Heart left ventricle (tissue), 16 donors: ENCODE measurements at regions not wholly inside any gene's neighbourhood (a gene's known extent, or its start where the extent isn't known, plus 50 kb on each side); places are given as distances from the start of the nearest gene placed in this dataset.

Source experiments
- ATAC-seq, 4 donors: fragments of 200-7000 bp; cut with Tn5 transposase; one replicate each; pipeline ENCODE4 v1.9.1; 2020 to 2022; ENCODE audit warnings: moderate library complexity in 4 of 4, mild to moderate bottlenecking in 3 of 4, moderate number of reproducible peaks in 1 of 4
- DNase-seq, 5 donors: peaks; one replicate each; pipeline ENCODE4 v3.0.0-alpha.2; 2020
- H3K27ac ChIP-seq, 12 donors: fragments of 200-600 bp; sonication (generic) in 4 of 12; one replicate each; pipeline versions ENCODE4 v1.5.0 to v1.8.0; 2016 to 2022; ENCODE audit warnings: mild to moderate bottlenecking in 2 of 12
- H3K27me3 ChIP-seq, 9 donors: fragments of 200-600 bp; sonication (generic) in 2 of 9; one replicate each; pipeline versions ENCODE4 v1.5.1 to v1.8.0; 2016 to 2022; ENCODE audit warnings: mild to moderate bottlenecking in 3 of 9
- H3K36me3 ChIP-seq, 9 donors: fragments of 200-600 bp; sonication (generic) in 2 of 9; one replicate each; pipeline versions ENCODE4 v1.5.0 to v1.8.0; 2018 to 2022; ENCODE audit warnings: mild to moderate bottlenecking in 2 of 9
- H3K4me1 ChIP-seq, 12 donors: fragments of 200-600 bp; sonication (generic) in 4 of 12; one replicate each; pipeline versions ENCODE4 v1.5.0 to v1.8.0; 2016 to 2022; ENCODE audit warnings: mild to moderate bottlenecking in 3 of 12
- H3K4me3 ChIP-seq, 12 donors: fragments of 200-600 bp; sonication (generic) in 4 of 12; one replicate each; pipeline versions ENCODE4 v1.5.0 to v1.8.0; 2017 to 2022; ENCODE audit warnings: mild to moderate bottlenecking in 9 of 12, moderate library complexity in 4 of 12
- H3K9me3 ChIP-seq, 12 donors: fragments of 200-600 bp; sonication (generic) in 4 of 12; one replicate each; pipeline versions ENCODE4 v1.5.0 to v1.8.0; 2016 to 2022; ENCODE audit warnings: mild to moderate bottlenecking in 1 of 12
- POLR2A ChIP-seq, 2 donors: fragments of 450-650 bp; IDR thresholded peaks; one replicate each; pipeline ENCODE4 v1.6.1; 2017; ENCODE audit warnings: antibody characterized with exemption in 2 of 2, mild to moderate bottlenecking in 2 of 2, moderate library complexity in 2 of 2
- WGBS, 4 donors: extraction: QIAGEN DNeasy Blood & Tissue Kit in 2 of 4; methylation state at CpG; one replicate each; pipeline versions ENCODE4 v1.1.5 to v1.1.7; 2013 to 2018; 5-methylcytosine and 5-hydroxymethylcytosine counted together
- intact Hi-C, 10 donors: fragments of 100-400 bp; cut with DNase I; formaldehyde crosslinking; loops; one replicate each; pipeline versions ENCODE4 v1.11.1 to v1.14.2; 2022
- TF ChIP-seq, protein P1 (sequence below), 12 donors: fragments of 200-600 bp; sonication (generic) in 4 of 12; IDR thresholded peaks; one replicate each; pipeline versions ENCODE4 v1.5.0 to v1.8.0; 2018 to 2022; ENCODE audit warnings: antibody characterized with exemption in 12 of 12, mild to moderate bottlenecking in 5 of 12
- donor health status: ischemic (EF 13 %, LVEDD 7.1; RV severe dilation, severe dysfunction).
- donor health status: healthy with polysubstance abuse.
- donor health status: DM: no; HTN: yes; CAD: no.
- donor health status: DM: no; HTN: no; CAD: no.
- donor health status: ischemic (EF 25% LVEDD 6.9; RV normal size, moderate dysfunction).
- donor health status: ischemic (EF 25% LVEDD 5.7; RV mildly dilated, moderate dysfunction).
- donor health status: healthy.
- donor health status: DM: yes; HTN: yes; CAD: no.
- donor health status: ischemic (EF 35%, LVEDD 5.7; RV mildly dilated, moderate dysfunction).
- donor health status: nonischemic (EF 11% LVEDD 7.7; RV severe dilation, severe dysfunction).
- donor health status: DM: yes; HTN: yes; CAD: no.
- donor health status: PGD.
- donor health status: ischemic (EF 29% LVEDD 5.4; RV normal size, mild dysfunction).
- donor health status: nonischemic (EF 23%, LVEDD 6.1; RV moderate dilation, normal function).

DNA sequence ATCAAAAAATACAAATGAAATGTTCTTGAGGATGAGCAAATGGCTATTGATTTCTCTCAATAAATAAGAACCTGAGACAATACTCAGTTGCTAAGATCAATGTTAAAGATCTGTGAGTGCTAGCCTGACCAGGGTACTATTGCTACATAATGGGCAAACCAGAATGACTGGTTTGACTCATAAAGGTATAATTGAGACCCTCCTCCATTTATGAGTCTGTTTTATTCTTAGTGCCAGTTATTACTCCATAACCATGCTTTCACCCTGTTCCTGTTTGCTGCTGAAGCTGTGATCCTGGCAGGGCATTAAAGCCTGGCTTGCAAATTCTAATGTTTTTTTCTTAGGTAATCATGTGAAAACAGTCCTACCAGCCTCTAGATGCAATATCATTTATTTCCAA lies 56.6 kb upstream of the PPM1B start:
- Histone ChIP-seq H3K27me3 (no peaks in the 10 kb centered on the region), H3K27ac (no peak overlapping the region), H3K4me1 (peaks cover 0 to 4% (median 0%) of the 10 kb centered on the region in 12 donors), H3K4me3 (no peak overlapping the region), H3K9me3 (no peaks in the 10 kb centered on the region), H3K36me3 (no peaks in the 10 kb centered on the region)
- intact Hi-C loops, result no loop called here
- TF ChIP-seq, protein P1, sequence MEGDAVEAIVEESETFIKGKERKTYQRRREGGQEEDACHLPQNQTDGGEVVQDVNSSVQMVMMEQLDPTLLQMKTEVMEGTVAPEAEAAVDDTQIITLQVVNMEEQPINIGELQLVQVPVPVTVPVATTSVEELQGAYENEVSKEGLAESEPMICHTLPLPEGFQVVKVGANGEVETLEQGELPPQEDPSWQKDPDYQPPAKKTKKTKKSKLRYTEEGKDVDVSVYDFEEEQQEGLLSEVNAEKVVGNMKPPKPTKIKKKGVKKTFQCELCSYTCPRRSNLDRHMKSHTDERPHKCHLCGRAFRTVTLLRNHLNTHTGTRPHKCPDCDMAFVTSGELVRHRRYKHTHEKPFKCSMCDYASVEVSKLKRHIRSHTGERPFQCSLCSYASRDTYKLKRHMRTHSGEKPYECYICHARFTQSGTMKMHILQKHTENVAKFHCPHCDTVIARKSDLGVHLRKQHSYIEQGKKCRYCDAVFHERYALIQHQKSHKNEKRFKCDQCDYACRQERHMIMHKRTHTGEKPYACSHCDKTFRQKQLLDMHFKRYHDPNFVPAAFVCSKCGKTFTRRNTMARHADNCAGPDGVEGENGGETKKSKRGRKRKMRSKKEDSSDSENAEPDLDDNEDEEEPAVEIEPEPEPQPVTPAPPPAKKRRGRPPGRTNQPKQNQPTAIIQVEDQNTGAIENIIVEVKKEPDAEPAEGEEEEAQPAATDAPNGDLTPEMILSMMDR (IDR thresholded peaks at IDR 0.05), result no peak
- no peak for TF ChIP-seq POLR2A (IDR thresholded peaks at IDR 0.05)
- DNase-seq (no peak), ATAC-seq (no peak)

DNA sequence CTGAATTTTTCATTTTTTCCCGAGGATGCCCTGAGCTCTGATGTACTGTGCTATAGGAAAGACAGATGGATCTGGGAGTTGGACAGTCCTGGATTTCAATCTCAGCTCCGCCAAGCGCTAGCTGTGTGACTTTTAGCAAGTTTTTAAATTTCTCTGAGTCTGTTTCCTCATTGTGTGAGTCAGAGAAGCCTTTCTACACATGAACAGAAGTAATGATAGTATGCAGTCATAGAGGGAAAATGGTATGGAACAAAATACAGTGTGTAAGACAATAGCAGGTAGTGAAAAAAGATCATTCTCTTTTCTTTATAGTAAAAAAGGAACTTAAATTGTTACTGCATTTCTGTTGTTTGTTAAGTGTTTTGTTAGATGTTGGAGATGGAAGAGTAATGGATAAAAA lies 52.4 kb upstream of the PPM1B start:
- Histone ChIP-seq H3K9me3 (no peaks in the 10 kb centered on the region), H3K4me3 (no peak overlapping the region), H3K27ac (no peak overlapping the region), H3K4me1 (peaks cover 0 to 10% (median 0%) of the 10 kb centered on the region in 12 donors), H3K27me3 (no peaks in the 10 kb centered on the region), H3K36me3 (no peaks in the 10 kb centered on the region)
- 85 to 92% (median 90%) methylated on average over 3 of the region's 3 CpGs for WGBS, 4 donors
- TF ChIP-seq, protein P1 (IDR thresholded peaks at IDR 0.05), result no peak
- TF ChIP-seq POLR2A (IDR thresholded peaks at IDR 0.05), result no peak
- intact Hi-C loops, result no loop called here
- no peak for ATAC-seq
- no peak for DNase-seq

DNA sequence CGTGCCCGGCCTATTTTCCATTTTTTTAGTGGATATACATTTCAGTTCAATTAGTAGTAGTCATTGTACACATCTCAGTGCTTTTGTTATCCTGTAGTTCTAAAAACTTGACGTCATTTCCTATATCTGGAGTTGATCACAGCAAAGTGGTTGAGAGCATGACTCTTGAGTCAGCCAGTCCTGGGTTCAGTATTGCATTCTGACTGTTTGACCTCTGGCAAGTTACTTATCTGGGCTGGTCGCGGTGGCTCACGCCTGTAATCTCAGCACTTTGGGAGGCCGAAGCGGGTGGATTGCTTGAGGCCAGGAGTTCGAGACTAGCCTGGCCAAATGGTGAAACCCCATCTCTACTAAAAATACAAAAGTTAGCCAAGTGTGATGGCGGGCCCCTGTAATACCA lies 50.4 kb upstream of the PPM1B start:
- no peak overlapping the region for H3K4me3 ChIP-seq
- H3K9me3 ChIP-seq, result no peaks in the 10 kb centered on the region
- intact Hi-C loops, result no loop called here
- H3K27ac ChIP-seq, result no peak overlapping the region
- ATAC-seq (no peak), DNase-seq (no peak)
- peaks cover 0 to 10% (median 0%) of the 10 kb centered on the region in 12 donors for H3K4me1 ChIP-seq
- H3K27me3 ChIP-seq, result no peaks in the 10 kb centered on the region
- WGBS, 4 donors, result 79 to 92% (median 83%) methylated on average over 10 of the region's 10 CpGs
- no peak for TF ChIP-seq POLR2A (IDR thresholded peaks at IDR 0.05)
- TF ChIP-seq, protein P1 (IDR thresholded peaks at IDR 0.05), result no peak
- no peaks in the 10 kb centered on the region for H3K36me3 ChIP-seq
